ENCODE measurements at regions not wholly inside any gene's neighbourhood (a gene's known extent, or its start where the extent isn't known, plus 50 kb on each side); places are given as distances from the start of the nearest gene placed in this dataset.
"Not testable (repeated sequence)": the region's sequence is repeated elsewhere in the genome, so short reads cannot be mapped to it uniquely, and the experiment has no call there.

GRCh38 chr13:21256351-21256761 is 79.9 kb downstream of the MRPL57 start:
- H3K4me2 ChIP-seq (ENCODE audit: insufficient read depth, low read length), result no peak overlapping the region
- H3K36me3 ChIP-seq (ENCODE audit: insufficient read depth, low read length), result no peaks in the 10 kb centered on the region
- no peak for TF ChIP-seq CTCF (IDR thresholded peaks at IDR 0.05; ENCODE audit: extremely low read depth, low read depth, low read length)
- DNase-seq (ENCODE audit: insufficient read length, low spot score, missing footprints), result no peak
- H2AFZ ChIP-seq (ENCODE audit: low read length), result no peak overlapping the region
- no peak overlapping the region for H3K27ac ChIP-seq (ENCODE audit: low read depth, low read length)
- peaks cover 3% of the 10 kb centered on the region for H3K27me3 ChIP-seq (ENCODE audit: insufficient read depth, low read length)
- no peaks in the 10 kb centered on the region for H3K4me1 ChIP-seq (ENCODE audit: insufficient read depth, low read length)
- H4K20me1 ChIP-seq (ENCODE audit: insufficient read depth, low read length), result no peaks in the 10 kb centered on the region
- H3K79me2 ChIP-seq (ENCODE audit: insufficient read depth, low read length), result no peaks in the 10 kb centered on the region
- no peaks in the 10 kb centered on the region for H3K9me3 ChIP-seq (ENCODE audit: low read depth, low read length)
- H3K4me3 ChIP-seq (ENCODE audit: insufficient read depth, low read length), result no peak overlapping the region

- H3K27me3 ChIP-seq (ENCODE audit: insufficient read depth, low read length), result peaks cover 3% of the 10 kb centered on the region
- no peak for DNase-seq (ENCODE audit: insufficient read length, low spot score, missing footprints)
- H4K20me1 ChIP-seq (ENCODE audit: insufficient read depth, low read length), result no peaks in the 10 kb centered on the region
- H3K4me3 ChIP-seq (ENCODE audit: insufficient read depth, low read length), result no peak overlapping the region
- H3K36me3 ChIP-seq (ENCODE audit: insufficient read depth, low read length), result no peaks in the 10 kb centered on the region
- no peak for TF ChIP-seq CTCF (IDR thresholded peaks at IDR 0.05; ENCODE audit: extremely low read depth, low read depth, low read length)
- peak overlapping the region; percentile 28 for H2AFZ ChIP-seq (ENCODE audit: low read length)
- no peak overlapping the region for H3K4me2 ChIP-seq (ENCODE audit: insufficient read depth, low read length)
- H3K4me1 ChIP-seq (ENCODE audit: insufficient read depth, low read length), result no peaks in the 10 kb centered on the region
- no peaks in the 10 kb centered on the region for H3K9me3 ChIP-seq (ENCODE audit: low read depth, low read length)
- no peaks in the 10 kb centered on the region for H3K79me2 ChIP-seq (ENCODE audit: insufficient read depth, low read length)
- no peak overlapping the region for H3K27ac ChIP-seq (ENCODE audit: low read depth, low read length)
Measured at GRCh38 chr13:21256891-21257290, 80.4 kb downstream of the MRPL57 start.

GRCh38 chr13:21259571-21260455 is 83.4 kb downstream of the MRPL57 start:
- no peaks in the 10 kb centered on the region for H3K36me3 ChIP-seq (ENCODE audit: insufficient read depth, low read length)
- H3K27me3 ChIP-seq (ENCODE audit: insufficient read depth, low read length), result no peaks in the 10 kb centered on the region
- peak; percentile 72 for DNase-seq (ENCODE audit: insufficient read length, low spot score, missing footprints)
- no peak overlapping the region for H3K27ac ChIP-seq (ENCODE audit: low read depth, low read length)
- no peaks in the 10 kb centered on the region for H3K79me2 ChIP-seq (ENCODE audit: insufficient read depth, low read length)
- H3K4me1 ChIP-seq (ENCODE audit: insufficient read depth, low read length), result no peaks in the 10 kb centered on the region
- no peak overlapping the region for H3K4me3 ChIP-seq (ENCODE audit: insufficient read depth, low read length)
- no peaks in the 10 kb centered on the region for H3K9me3 ChIP-seq (ENCODE audit: low read depth, low read length)
- H2AFZ ChIP-seq (ENCODE audit: low read length), result no peak overlapping the region
- H3K4me2 ChIP-seq (ENCODE audit: insufficient read depth, low read length), result no peak overlapping the region
- no peaks in the 10 kb centered on the region for H4K20me1 ChIP-seq (ENCODE audit: insufficient read depth, low read length)
- TF ChIP-seq CTCF (IDR thresholded peaks at IDR 0.05; ENCODE audit: extremely low read depth, low read depth, low read length), result no peak

- not testable (repeated sequence) for H3K27me3 ChIP-seq (ENCODE audit: insufficient read depth, low read length); H3K9me3 ChIP-seq (ENCODE audit: low read depth, low read length); H3K79me2 ChIP-seq (ENCODE audit: insufficient read depth, low read length); H3K36me3 ChIP-seq (ENCODE audit: insufficient read depth, low read length); H3K4me2 ChIP-seq (ENCODE audit: insufficient read depth, low read length); H2AFZ ChIP-seq (ENCODE audit: low read length); H3K4me1 ChIP-seq (ENCODE audit: insufficient read depth, low read length); H4K20me1 ChIP-seq (ENCODE audit: insufficient read depth, low read length); H3K27ac ChIP-seq (ENCODE audit: low read depth, low read length); DNase-seq (ENCODE audit: insufficient read length, low spot score, missing footprints); H3K4me3 ChIP-seq (ENCODE audit: insufficient read depth, low read length)
Measured at GRCh38 chr13:21260561-21261290, 84.3 kb downstream of the MRPL57 start.

GRCh38 chr13:21261487-21262216 is 85.2 kb downstream of the MRPL57 start:
- not testable (repeated sequence) for DNase-seq (ENCODE audit: insufficient read length, low spot score, missing footprints); H3K4me1 ChIP-seq (ENCODE audit: insufficient read depth, low read length); H3K4me3 ChIP-seq (ENCODE audit: insufficient read depth, low read length); H3K27me3 ChIP-seq (ENCODE audit: insufficient read depth, low read length); H2AFZ ChIP-seq (ENCODE audit: low read length); H3K4me2 ChIP-seq (ENCODE audit: insufficient read depth, low read length); H3K36me3 ChIP-seq (ENCODE audit: insufficient read depth, low read length); H4K20me1 ChIP-seq (ENCODE audit: insufficient read depth, low read length); H3K27ac ChIP-seq (ENCODE audit: low read depth, low read length); H3K79me2 ChIP-seq (ENCODE audit: insufficient read depth, low read length); H3K9me3 ChIP-seq (ENCODE audit: low read depth, low read length)

GRCh38 chr13:21263909-21264308 is 87.5 kb downstream of the MRPL57 start:
- not testable (repeated sequence) for DNase-seq (ENCODE audit: insufficient read length, low spot score, missing footprints); H3K27ac ChIP-seq (ENCODE audit: low read depth, low read length); H3K4me3 ChIP-seq (ENCODE audit: insufficient read depth, low read length); H4K20me1 ChIP-seq (ENCODE audit: insufficient read depth, low read length); H3K4me1 ChIP-seq (ENCODE audit: insufficient read depth, low read length); H2AFZ ChIP-seq (ENCODE audit: low read length); H3K36me3 ChIP-seq (ENCODE audit: insufficient read depth, low read length); H3K79me2 ChIP-seq (ENCODE audit: insufficient read depth, low read length); H3K27me3 ChIP-seq (ENCODE audit: insufficient read depth, low read length); H3K4me2 ChIP-seq (ENCODE audit: insufficient read depth, low read length); H3K9me3 ChIP-seq (ENCODE audit: low read depth, low read length)
